HepG2 (cell line): ENCODE measurements at regions not wholly inside any gene's neighbourhood (a gene's known extent, or its start where the extent isn't known, plus 50 kb on each side); places are given as distances from the start of the nearest gene placed in this dataset.

Experiments used
- AGO2 ChIP-seq: fragments of 200-400 bp; formaldehyde crosslinking; optimal IDR thresholded peaks from 2 replicates; pipeline ENCODE3; 2017; ENCODE audit warnings: mild to moderate bottlenecking, low read depth, low read length, moderate library complexity
- ARHGAP35 ChIP-seq: sonication (generic); formaldehyde crosslinking; IDR thresholded peaks from 2 replicates; pipeline ENCODE4 v1.9.0; 2022; ENCODE audit warnings: mild to moderate bottlenecking, inconsistent platforms, moderate library complexity, missing genetic modification reagents, borderline replicate concordance
- BATF2 ChIP-seq: sonication (generic); formaldehyde crosslinking; IDR thresholded peaks from 2 replicates; pipeline ENCODE4 v1.8.0; 2022; ENCODE audit warnings: mild to moderate bottlenecking, missing genetic modification reagents, moderate library complexity
- CENPBD1 ChIP-seq: sonication (generic); formaldehyde crosslinking; IDR thresholded peaks from 2 replicates; pipeline ENCODE4 v1.8.0; 2022; ENCODE audit warnings: missing genetic modification reagents, low read depth, mild to moderate bottlenecking, borderline replicate concordance
- ELF3 ChIP-seq: IDR thresholded peaks from 2 replicates; pipeline ENCODE4 v1.6.1; 2016; ENCODE audit warnings: missing genetic modification reagents, missing compliant biosample characterization
- FOXK2 ChIP-seq: fragments of 450-650 bp; IDR thresholded peaks from 2 replicates; pipeline ENCODE4 v1.6.1; 2016
- KDM6A ChIP-seq: IDR thresholded peaks from 2 replicates; pipeline ENCODE4 v1.6.1; 2016; ENCODE audit warnings: low read depth
- MTF1 ChIP-seq: sonication (generic); formaldehyde crosslinking; IDR thresholded peaks from 2 replicates; pipeline ENCODE4 v1.5.0; 2020; ENCODE audit warnings: missing genetic modification reagents
- NFATC3 ChIP-seq: sonication (generic); formaldehyde crosslinking; IDR thresholded peaks from 2 replicates; pipeline ENCODE4 v1.5.1; 2020; ENCODE audit warnings: mild to moderate bottlenecking, missing genetic modification reagents
- NFYC ChIP-seq: IDR thresholded peaks from 2 replicates; pipeline ENCODE4 v1.6.1; 2016; ENCODE audit warnings: missing genetic modification reagents, missing compliant biosample characterization
- POLR2G ChIP-seq: fragments of 200-400 bp; formaldehyde crosslinking; IDR thresholded peaks from 2 replicates; pipeline ENCODE4 v1.6.1; 2018; ENCODE audit warnings: mild to moderate bottlenecking, low read depth, low read length, moderate library complexity
- PRDM15 ChIP-seq: sonication (generic); formaldehyde crosslinking; IDR thresholded peaks from 2 replicates; pipeline ENCODE4 v1.4.0; 2020; ENCODE audit warnings: missing genetic modification reagents
- THAP8 ChIP-seq: sonication (generic); formaldehyde crosslinking; IDR thresholded peaks from 2 replicates; pipeline ENCODE4 v1.5.1; 2020; ENCODE audit warnings: missing genetic modification reagents, mild to moderate bottlenecking, borderline replicate concordance
- ZBTB37 ChIP-seq: sonication (generic); formaldehyde crosslinking; IDR thresholded peaks from 2 replicates; pipeline ENCODE4 v1.4.0; 2020; ENCODE audit warnings: mild to moderate bottlenecking, missing genetic modification reagents
- ZNF136 ChIP-seq: sonication (generic); formaldehyde crosslinking; IDR thresholded peaks from 2 replicates; pipeline ENCODE4 v1.8.1; 2022; ENCODE audit warnings: low read depth, mild to moderate bottlenecking, moderate library complexity, missing genetic modification reagents
- ZNF292 ChIP-seq: sonication (generic); formaldehyde crosslinking; IDR thresholded peaks from 2 replicates; pipeline ENCODE4 v1.8.1; 2022; ENCODE audit warnings: mild to moderate bottlenecking, low read depth, missing genetic modification reagents, borderline replicate concordance
- ZNF30 ChIP-seq: sonication (generic); formaldehyde crosslinking; IDR thresholded peaks from 2 replicates; pipeline ENCODE4 v1.5.0; 2020; ENCODE audit warnings: mild to moderate bottlenecking, missing genetic modification reagents
- ZNF484 ChIP-seq: sonication (generic); formaldehyde crosslinking; IDR thresholded peaks from 2 replicates; pipeline ENCODE4 v1.5.1; 2020; ENCODE audit warnings: mild to moderate bottlenecking, low read depth, missing genetic modification reagents, borderline replicate concordance
- ZNF558 ChIP-seq: sonication (generic); formaldehyde crosslinking; IDR thresholded peaks from 2 replicates; pipeline ENCODE4 v1.9.0; 2022; ENCODE audit warnings: mild to moderate bottlenecking, missing genetic modification reagents, borderline replicate concordance
- ZNF710 ChIP-seq: sonication (generic); formaldehyde crosslinking; IDR thresholded peaks from 2 replicates; pipeline ENCODE4 v1.5.0; 2020; ENCODE audit warnings: mild to moderate bottlenecking, missing genetic modification reagents, borderline replicate concordance
- ZNF841 ChIP-seq: sonication (generic); formaldehyde crosslinking; IDR thresholded peaks from 2 replicates; pipeline ENCODE4 v1.8.1; 2023; ENCODE audit warnings: missing genetic modification reagents, borderline replicate concordance
- ZSCAN31 ChIP-seq: sonication (generic); formaldehyde crosslinking; IDR thresholded peaks from 2 replicates; pipeline ENCODE4 v1.5.0; 2020; ENCODE audit warnings: low read depth, mild to moderate bottlenecking, missing genetic modification reagents

GRCh38 chr17:13415871-13416416, 185.8 kb downstream of the HS3ST3A1 start (continued):
- TF ChIP-seq THAP8 (CRISPR knock-in tag), result no peak
- no peak for TF ChIP-seq CENPBD1
- no peak for TF ChIP-seq AGO2
- TF ChIP-seq NFYC, result no peak
- no peak for TF ChIP-seq ZNF136 (CRISPR knock-in tag)
- TF ChIP-seq ZSCAN31 (CRISPR knock-in tag), result 0 out of 2 replicates have a peak, but pooled peaks have one; percentile 30
- no peak for TF ChIP-seq ZNF841
- TF ChIP-seq ZBTB37 (CRISPR knock-in tag), result no peak
- no peak for TF ChIP-seq FOXK2
- no peak for TF ChIP-seq ZNF30 (CRISPR knock-in tag)
- TF ChIP-seq NFATC3 (CRISPR knock-in tag), result no peak
- peak; percentile 73; the same call in 1 of the 2 replicates for TF ChIP-seq ELF3
- TF ChIP-seq PRDM15 (CRISPR knock-in tag), result peak; percentile 62; the same call in 1 of the 2 replicates
- TF ChIP-seq ZNF710 (CRISPR knock-in tag), result peak; percentile 78; the same call in 1 of the 2 replicates
- peak; percentile 88; the same call in 1 of the 2 replicates for TF ChIP-seq ZNF292
- no peak for TF ChIP-seq ARHGAP35 (CRISPR knock-in tag)
- no peak for TF ChIP-seq BATF2
- TF ChIP-seq KDM6A (CRISPR knock-in tag), result no peak
- TF ChIP-seq POLR2G, result peak; percentile 59
- TF ChIP-seq MTF1 (CRISPR knock-in tag), result no peak
- no peak for TF ChIP-seq ZNF558 (CRISPR knock-in tag)
- no peak for TF ChIP-seq ZNF484 (CRISPR knock-in tag)
